Bronchial epithelial cell (primary cell): ENCODE measurements at regions not wholly inside any gene's neighbourhood (a gene's known extent, or its start where the extent isn't known, plus 50 kb on each side); places are given as distances from the start of the nearest gene placed in this dataset.
A peak's percentile ranks its signal among the peaks of the same experiment; 100 is the strongest.

Source experiments
- DNase-seq: peaks from one replicate; pipeline ENCODE4 v3.0.0-alpha.2; 2010; ENCODE audit warnings: low read depth
- FAIRE-seq: peaks from 2 replicates; lab custom pipeline; 2011; peaks lifted over from hg19 to GRCh38; lab: Jason Lieb, UNC
- H3K27me3 ChIP-seq: 2 replicates; pipeline ENCODE4 v1.5.1; 2011; ENCODE audit warnings: low read length; ENCODE audit not compliant: control insufficient read depth, insufficient read depth
- H3K36me3 ChIP-seq: 2 replicates; pipeline ENCODE4 v1.5.1; 2011; ENCODE audit warnings: low read length; ENCODE audit not compliant: control insufficient read depth, insufficient read depth
- H3K4me3 ChIP-seq: 2 replicates; pipeline ENCODE4 v1.5.1; 2011; ENCODE audit warnings: mild to moderate bottlenecking, low read depth, low read length, control low read depth
- TF ChIP-seq, protein P1 (sequence below): IDR thresholded peaks from 2 replicates; pipeline ENCODE4 v1.5.1; 2011; ENCODE audit warnings: mild to moderate bottlenecking, moderate library complexity, low read length, control low read depth, inconsistent platforms; ENCODE audit not compliant: insufficient read depth, severe bottlenecking

DNA sequence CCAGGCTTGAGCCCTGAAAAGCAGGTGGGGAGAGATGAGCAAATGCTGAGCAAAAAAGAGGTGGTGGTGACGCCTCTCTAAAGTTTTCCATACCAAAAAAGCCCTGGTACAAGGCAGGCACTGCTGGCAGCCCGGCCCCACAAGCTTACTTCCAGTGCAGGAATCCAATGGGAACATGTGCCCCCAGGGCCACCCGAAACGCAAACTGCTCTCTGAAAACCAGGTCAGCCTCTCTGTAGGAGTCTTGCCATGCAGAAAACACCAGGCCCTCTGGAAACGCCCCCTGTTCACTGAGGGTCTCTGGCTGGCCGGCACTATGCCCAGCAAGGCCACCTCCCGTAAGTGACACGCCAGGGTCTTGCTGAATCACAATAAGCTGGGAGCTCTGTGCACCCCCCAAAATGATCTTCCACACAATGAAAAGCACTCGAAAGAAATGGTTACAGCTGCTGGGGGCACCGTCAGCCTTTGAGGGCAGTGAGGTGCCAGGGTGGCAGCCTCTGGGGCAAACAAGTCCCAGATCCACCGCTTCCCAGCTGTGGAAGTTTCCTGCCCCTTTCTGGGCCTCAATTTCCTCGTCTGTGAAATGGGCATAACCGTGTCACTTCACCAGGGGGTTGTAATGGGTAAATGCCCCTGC lies 170.5 kb downstream of the TOMM20 start:
- no peak overlapping the region for H3K4me3 ChIP-seq
- H3K36me3 ChIP-seq: no peaks in the 10 kb centered on the region
- FAIRE-seq (no peak), DNase-seq (no peak)
- H3K27me3 ChIP-seq: no peaks in the 10 kb centered on the region
- TF ChIP-seq, protein P1, sequence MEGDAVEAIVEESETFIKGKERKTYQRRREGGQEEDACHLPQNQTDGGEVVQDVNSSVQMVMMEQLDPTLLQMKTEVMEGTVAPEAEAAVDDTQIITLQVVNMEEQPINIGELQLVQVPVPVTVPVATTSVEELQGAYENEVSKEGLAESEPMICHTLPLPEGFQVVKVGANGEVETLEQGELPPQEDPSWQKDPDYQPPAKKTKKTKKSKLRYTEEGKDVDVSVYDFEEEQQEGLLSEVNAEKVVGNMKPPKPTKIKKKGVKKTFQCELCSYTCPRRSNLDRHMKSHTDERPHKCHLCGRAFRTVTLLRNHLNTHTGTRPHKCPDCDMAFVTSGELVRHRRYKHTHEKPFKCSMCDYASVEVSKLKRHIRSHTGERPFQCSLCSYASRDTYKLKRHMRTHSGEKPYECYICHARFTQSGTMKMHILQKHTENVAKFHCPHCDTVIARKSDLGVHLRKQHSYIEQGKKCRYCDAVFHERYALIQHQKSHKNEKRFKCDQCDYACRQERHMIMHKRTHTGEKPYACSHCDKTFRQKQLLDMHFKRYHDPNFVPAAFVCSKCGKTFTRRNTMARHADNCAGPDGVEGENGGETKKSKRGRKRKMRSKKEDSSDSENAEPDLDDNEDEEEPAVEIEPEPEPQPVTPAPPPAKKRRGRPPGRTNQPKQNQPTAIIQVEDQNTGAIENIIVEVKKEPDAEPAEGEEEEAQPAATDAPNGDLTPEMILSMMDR: no peak

DNA sequence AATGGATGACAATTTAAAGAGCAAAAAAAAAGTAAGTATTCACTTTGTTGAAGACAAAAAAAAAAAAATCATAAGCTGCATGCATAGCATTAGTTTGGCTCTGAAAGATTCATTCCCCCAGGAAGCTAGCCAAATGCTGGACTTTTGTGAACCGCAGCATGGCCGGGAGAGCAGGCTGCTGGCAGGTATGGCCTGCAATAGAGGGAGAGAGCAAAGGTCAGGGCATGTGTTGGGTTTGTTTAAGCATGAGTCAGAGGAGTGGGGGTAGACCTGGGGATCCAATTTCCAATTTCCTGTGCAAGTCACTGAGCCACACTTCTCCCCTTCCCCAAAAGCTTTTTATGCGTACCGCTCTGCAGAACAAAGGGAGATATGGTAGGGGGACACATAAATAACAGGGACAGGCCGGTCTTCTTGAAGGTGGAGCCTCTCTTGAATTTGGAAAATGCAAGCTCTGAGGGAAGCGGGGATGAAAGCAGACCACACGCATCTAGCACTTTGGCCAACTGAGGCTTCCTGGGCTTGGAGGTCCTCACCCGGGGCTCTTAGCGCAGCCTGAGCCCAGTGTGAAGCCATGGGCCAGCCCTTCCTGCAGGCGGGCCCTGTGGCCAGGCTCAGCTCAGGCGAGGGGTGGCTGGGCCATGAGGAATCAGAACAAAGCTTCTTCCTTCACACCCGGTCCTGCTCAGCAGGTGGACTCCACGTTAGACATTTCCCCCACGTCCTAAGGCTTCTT lies 171.1 kb downstream of the TOMM20 start:
- FAIRE-seq (no peak), DNase-seq (peak; percentile 55)
- H3K36me3 ChIP-seq: no peaks in the 10 kb centered on the region
- H3K4me3 ChIP-seq: no peak overlapping the region
- TF ChIP-seq, protein P1: no peak
- H3K27me3 ChIP-seq: no peaks in the 10 kb centered on the region

DNA sequence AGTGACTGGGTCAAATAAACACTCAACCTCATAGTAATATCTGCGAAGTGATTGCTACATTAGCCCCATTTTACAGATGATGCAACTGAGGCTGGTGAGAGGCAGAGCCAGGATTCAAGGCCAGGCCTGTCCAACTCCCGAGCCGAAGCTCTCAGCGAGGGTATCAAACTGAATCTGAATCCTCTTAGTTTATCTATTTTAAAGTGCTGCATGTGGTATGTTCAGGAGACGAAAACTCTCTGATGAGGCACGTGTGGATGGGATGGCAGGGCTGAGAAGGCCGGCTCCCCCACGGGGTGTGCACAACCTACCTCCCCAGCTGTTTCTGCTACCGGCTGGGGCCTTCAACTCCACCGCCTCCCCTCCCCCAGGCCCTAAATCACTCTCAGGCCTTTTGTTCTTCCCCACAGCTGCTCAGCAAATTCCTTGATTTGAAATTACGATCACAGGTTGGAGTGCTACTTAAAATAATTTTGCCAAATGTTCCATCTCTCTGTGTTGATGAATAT lies 171.8 kb downstream of the TOMM20 start:
- no peaks in the 10 kb centered on the region for H3K36me3 ChIP-seq
- DNase-seq (no peak), FAIRE-seq (no peak)
- TF ChIP-seq, protein P1: no peak
- no peaks in the 10 kb centered on the region for H3K27me3 ChIP-seq
- no peak overlapping the region for H3K4me3 ChIP-seq

GRCh38 chr1:234955107-234955731 lies 173.4 kb downstream of the TOMM20 start:
- TF ChIP-seq, protein P1: no peak
- H3K36me3 ChIP-seq: no peaks in the 10 kb centered on the region
- DNase-seq (no peak), FAIRE-seq (no peak)
- no peaks in the 10 kb centered on the region for H3K27me3 ChIP-seq
- no peak overlapping the region for H3K4me3 ChIP-seq

DNA sequence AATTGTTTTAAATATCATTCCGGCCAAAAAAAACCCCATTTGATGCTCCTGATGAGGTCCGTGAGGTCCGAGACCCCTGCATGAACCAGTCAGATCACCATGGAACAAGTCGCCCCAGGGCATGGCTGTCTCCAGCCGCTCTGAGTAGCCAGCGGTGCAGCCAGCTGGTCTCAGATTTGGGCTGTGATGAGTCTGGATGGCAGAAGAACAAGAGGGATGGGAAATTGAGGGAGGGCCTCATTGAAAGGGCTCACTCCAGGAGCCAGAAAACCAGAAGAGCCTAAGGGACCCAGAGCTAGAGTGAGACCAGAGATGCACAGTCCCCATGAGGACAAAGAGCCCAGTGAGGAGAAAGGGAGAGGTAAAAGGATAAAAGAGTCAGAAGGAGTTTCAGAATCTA lies 174.0 kb downstream of the TOMM20 start:
- no peak overlapping the region for H3K4me3 ChIP-seq

More for the DNA sequence above, 174.0 kb downstream of the TOMM20 start:
- Histone ChIP-seq H3K36me3 (no peaks in the 10 kb centered on the region), H3K27me3 (no peaks in the 10 kb centered on the region)
- FAIRE-seq: no peak
- no peak for DNase-seq
- TF ChIP-seq, protein P1: no peak
